Neural cell (in vitro differentiated cells): ENCODE measurements at regions not wholly inside any gene's neighbourhood (a gene's known extent, or its start where the extent isn't known, plus 50 kb on each side); places are given as distances from the start of the nearest gene placed in this dataset.

Experiments used
- EZH2 ChIP-seq: fragments of 200-600, 300-800 bp; shearing (Covaris generic), sonication (generic); IDR thresholded peaks from 2 replicates; pipeline ENCODE4 v1.6.1; 2014; ENCODE audit warnings: antibody characterized with exemption, low read length, borderline replicate concordance, mild to moderate bottlenecking; ENCODE audit not compliant: insufficient read depth, poor library complexity, severe bottlenecking
- POLR2AphosphoS5 ChIP-seq: IDR thresholded peaks from 2 replicates; pipeline ENCODE4 v1.6.1; 2012
- RAD21 ChIP-seq: fragments of 450-650 bp; conservative IDR thresholded peaks from 2 replicates; pipeline ENCODE4 v1.6.1; 2014; ENCODE audit warnings: antibody characterized with exemption, mild to moderate bottlenecking, moderate library complexity
- SMC3 ChIP-seq: fragments of 450-650 bp; conservative IDR thresholded peaks from 2 replicates; pipeline ENCODE4 v1.6.1; 2014; ENCODE audit warnings: antibody characterized with exemption, mild to moderate bottlenecking, moderate library complexity; ENCODE audit not compliant: poor library complexity
- TAF1 ChIP-seq: IDR thresholded peaks from 2 replicates; pipeline ENCODE4 v1.6.1; 2012; ENCODE audit warnings: low read depth
- TF ChIP-seq, protein P1 (sequence below): fragments of 450-650 bp; IDR thresholded peaks from 2 replicates; pipeline ENCODE4 v1.5.1; 2014; ENCODE audit warnings: antibody characterized with exemption, mild to moderate bottlenecking, moderate library complexity; ENCODE audit not compliant: poor library complexity, severe bottlenecking
- TF ChIP-seq, protein P2 (sequence below): IDR thresholded peaks from 2 replicates; pipeline ENCODE4 v1.6.1; 2012; ENCODE audit warnings: borderline replicate concordance

DNA sequence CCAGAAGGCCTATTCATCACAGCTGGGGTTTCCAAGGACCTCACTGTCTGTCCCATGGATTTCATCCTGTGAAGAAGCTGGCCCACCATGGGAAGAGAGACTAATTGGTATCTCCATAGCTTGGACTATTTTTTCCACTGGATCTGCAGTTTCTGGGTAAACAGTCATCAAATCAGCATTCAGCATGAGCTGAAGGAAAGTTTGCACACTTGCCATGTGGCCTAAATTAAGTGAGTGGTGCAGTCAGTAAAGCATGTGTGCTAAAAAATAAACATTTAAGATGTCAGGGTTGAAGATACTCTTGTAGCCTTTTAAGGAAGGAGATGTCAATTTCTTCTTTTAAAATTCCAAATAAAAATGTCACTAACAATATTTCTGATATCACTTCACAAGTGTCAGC is 381.1 kb upstream of the ZMIZ1 start:
- TF ChIP-seq POLR2AphosphoS5 (no peak), EZH2 (no peak), RAD21 (no peak), TAF1 (no peak), SMC3 (no peak)
- TF ChIP-seq, protein P1, sequence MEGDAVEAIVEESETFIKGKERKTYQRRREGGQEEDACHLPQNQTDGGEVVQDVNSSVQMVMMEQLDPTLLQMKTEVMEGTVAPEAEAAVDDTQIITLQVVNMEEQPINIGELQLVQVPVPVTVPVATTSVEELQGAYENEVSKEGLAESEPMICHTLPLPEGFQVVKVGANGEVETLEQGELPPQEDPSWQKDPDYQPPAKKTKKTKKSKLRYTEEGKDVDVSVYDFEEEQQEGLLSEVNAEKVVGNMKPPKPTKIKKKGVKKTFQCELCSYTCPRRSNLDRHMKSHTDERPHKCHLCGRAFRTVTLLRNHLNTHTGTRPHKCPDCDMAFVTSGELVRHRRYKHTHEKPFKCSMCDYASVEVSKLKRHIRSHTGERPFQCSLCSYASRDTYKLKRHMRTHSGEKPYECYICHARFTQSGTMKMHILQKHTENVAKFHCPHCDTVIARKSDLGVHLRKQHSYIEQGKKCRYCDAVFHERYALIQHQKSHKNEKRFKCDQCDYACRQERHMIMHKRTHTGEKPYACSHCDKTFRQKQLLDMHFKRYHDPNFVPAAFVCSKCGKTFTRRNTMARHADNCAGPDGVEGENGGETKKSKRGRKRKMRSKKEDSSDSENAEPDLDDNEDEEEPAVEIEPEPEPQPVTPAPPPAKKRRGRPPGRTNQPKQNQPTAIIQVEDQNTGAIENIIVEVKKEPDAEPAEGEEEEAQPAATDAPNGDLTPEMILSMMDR: no peak
- TF ChIP-seq, protein P2, sequence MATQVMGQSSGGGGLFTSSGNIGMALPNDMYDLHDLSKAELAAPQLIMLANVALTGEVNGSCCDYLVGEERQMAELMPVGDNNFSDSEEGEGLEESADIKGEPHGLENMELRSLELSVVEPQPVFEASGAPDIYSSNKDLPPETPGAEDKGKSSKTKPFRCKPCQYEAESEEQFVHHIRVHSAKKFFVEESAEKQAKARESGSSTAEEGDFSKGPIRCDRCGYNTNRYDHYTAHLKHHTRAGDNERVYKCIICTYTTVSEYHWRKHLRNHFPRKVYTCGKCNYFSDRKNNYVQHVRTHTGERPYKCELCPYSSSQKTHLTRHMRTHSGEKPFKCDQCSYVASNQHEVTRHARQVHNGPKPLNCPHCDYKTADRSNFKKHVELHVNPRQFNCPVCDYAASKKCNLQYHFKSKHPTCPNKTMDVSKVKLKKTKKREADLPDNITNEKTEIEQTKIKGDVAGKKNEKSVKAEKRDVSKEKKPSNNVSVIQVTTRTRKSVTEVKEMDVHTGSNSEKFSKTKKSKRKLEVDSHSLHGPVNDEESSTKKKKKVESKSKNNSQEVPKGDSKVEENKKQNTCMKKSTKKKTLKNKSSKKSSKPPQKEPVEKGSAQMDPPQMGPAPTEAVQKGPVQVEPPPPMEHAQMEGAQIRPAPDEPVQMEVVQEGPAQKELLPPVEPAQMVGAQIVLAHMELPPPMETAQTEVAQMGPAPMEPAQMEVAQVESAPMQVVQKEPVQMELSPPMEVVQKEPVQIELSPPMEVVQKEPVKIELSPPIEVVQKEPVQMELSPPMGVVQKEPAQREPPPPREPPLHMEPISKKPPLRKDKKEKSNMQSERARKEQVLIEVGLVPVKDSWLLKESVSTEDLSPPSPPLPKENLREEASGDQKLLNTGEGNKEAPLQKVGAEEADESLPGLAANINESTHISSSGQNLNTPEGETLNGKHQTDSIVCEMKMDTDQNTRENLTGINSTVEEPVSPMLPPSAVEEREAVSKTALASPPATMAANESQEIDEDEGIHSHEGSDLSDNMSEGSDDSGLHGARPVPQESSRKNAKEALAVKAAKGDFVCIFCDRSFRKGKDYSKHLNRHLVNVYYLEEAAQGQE: no peak
